IMR-90 (cell line): ENCODE measurements at regions not wholly inside any gene's neighbourhood (a gene's known extent, or its start where the extent isn't known, plus 50 kb on each side); places are given as distances from the start of the nearest gene placed in this dataset.

Experiments
- ATAC-seq: fragments of 200-7000 bp; cut with Tn5 transposase; 2 replicates; pipeline ENCODE4 v1.9.1; 2020; ENCODE audit warnings: low read depth, mild to moderate bottlenecking, moderate library complexity
- BruUV-seq: library from RNA; stranded (reverse); fragments of 400-500 nt; replicated peaks from 2 replicates; lab custom pipeline; 2021; lab: Mats Ljungman, UMichigan
- CTCF ChIA-PET: fragments of 300-600 bp; formaldehyde crosslinking; extraction: SDS; loops from one replicate; lab custom pipeline; 2021; ENCODE audit warnings: antibody characterized with exemption; lab: Yijun Ruan, JAX
- POLR2A ChIA-PET: fragments of 300-600 bp; sonication (Branson Sonifier 250); formaldehyde crosslinking; loops from one replicate; lab custom pipeline; 2022; ENCODE audit warnings: antibody characterized with exemption; ENCODE audit not compliant: unreplicated experiment; lab: Charles Lee
- DNase-seq: peaks from one replicate; pipeline ENCODE4 v3.0.0; 2013
- H2AFZ ChIP-seq: replicated peaks from 2 replicates; pipeline ENCODE3; 2013; ENCODE audit warnings: low read length, mild to moderate bottlenecking; ENCODE audit not compliant: poor library complexity
- H2AK5ac ChIP-seq: 2 replicates; pipeline ENCODE4 v1.6.1; 2013; ENCODE audit warnings: low read depth, low read length, inconsistent platforms
- H2AK9ac ChIP-seq: replicated peaks from 2 replicates; pipeline ENCODE3; 2013; ENCODE audit warnings: mild to moderate bottlenecking, low read depth, low read length, moderate library complexity; ENCODE audit not compliant: poor library complexity
- H2BK120ac ChIP-seq: 2 replicates; pipeline ENCODE4 v1.6.1; 2013; ENCODE audit warnings: low read depth, low read length, inconsistent platforms
- H2BK15ac ChIP-seq: 3 replicates; pipeline ENCODE4 v1.6.1; 2013; ENCODE audit warnings: low read depth, low read length, inconsistent platforms
- H2BK20ac ChIP-seq: 2 replicates; pipeline ENCODE4 v1.6.1; 2013; ENCODE audit warnings: low read depth, mild to moderate bottlenecking, inconsistent platforms, low read length, moderate library complexity
- H2BK5ac ChIP-seq: 2 replicates; pipeline ENCODE4 v1.6.1; 2013; ENCODE audit warnings: mild to moderate bottlenecking, low read depth, low read length, inconsistent platforms; ENCODE audit not compliant: poor library complexity, severe bottlenecking
- H3K14ac ChIP-seq: replicated peaks from 2 replicates; pipeline ENCODE4 v1.6.1; 2013; ENCODE audit warnings: low read depth, low read length, inconsistent platforms
- H3K18ac ChIP-seq: 2 replicates; pipeline ENCODE4 v1.6.1; 2013; ENCODE audit warnings: low read depth, low read length, control low read depth
- H3K23ac ChIP-seq: 2 replicates; pipeline ENCODE4 v1.6.1; 2013; ENCODE audit warnings: low read depth, low read length, inconsistent platforms
- H3K27ac ChIP-seq: 2 replicates; pipeline ENCODE4 v1.5.1; 2013; ENCODE audit warnings: mild to moderate bottlenecking, control low read depth, low read length; ENCODE audit not compliant: insufficient read depth
- H3K27me3 ChIP-seq: 2 replicates; pipeline ENCODE4 v1.6.1; 2013; ENCODE audit warnings: low read length; ENCODE audit not compliant: control insufficient read depth, insufficient read depth
- H3K36me3 ChIP-seq: 2 replicates; pipeline ENCODE4 v1.6.1; 2013; ENCODE audit warnings: low read length, mixed read lengths; ENCODE audit not compliant: control insufficient read depth, insufficient read depth
- H3K4ac ChIP-seq: 2 replicates; pipeline ENCODE4 v1.6.1; 2013; ENCODE audit warnings: low read depth, low read length, inconsistent platforms
- H3K4me1 ChIP-seq: 2 replicates; pipeline ENCODE4 v1.6.1; 2013; ENCODE audit warnings: low read length, mixed read lengths; ENCODE audit not compliant: control insufficient read depth, insufficient read depth
- H3K4me2 ChIP-seq: 2 replicates; pipeline ENCODE4 v1.6.1; 2013; ENCODE audit warnings: low read depth, mild to moderate bottlenecking, control low read depth, low read length, moderate library complexity
- H3K4me3 ChIP-seq: 2 replicates; pipeline ENCODE4 v1.5.1; 2013; ENCODE audit warnings: low read depth, mild to moderate bottlenecking, control low read depth, low read length, moderate library complexity; ENCODE audit not compliant: insufficient read depth
- H3K56ac ChIP-seq: 2 replicates; pipeline ENCODE4 v1.6.1; 2013; ENCODE audit warnings: low read length, inconsistent platforms; ENCODE audit not compliant: insufficient read depth; ENCODE audit errors: extremely low read depth
- H3K79me1 ChIP-seq, 2 experiments: 2 replicates each; pipeline ENCODE4 v1.6.1; 2013; ENCODE audit warnings: low read length in 2 of 2, inconsistent platforms in 1 of 2, low read depth in 1 of 2
- H3K9ac ChIP-seq: 2 replicates; pipeline ENCODE4 v1.6.1; 2013; ENCODE audit warnings: low read depth, low read length, control low read depth
- H3K9me1 ChIP-seq: 2 replicates; pipeline ENCODE4 v1.6.1; 2013; ENCODE audit warnings: low read length, inconsistent platforms; ENCODE audit not compliant: insufficient read depth
- H3K9me3 ChIP-seq: 2 replicates; pipeline ENCODE4 v1.6.1; 2013; ENCODE audit warnings: low read length; ENCODE audit not compliant: control insufficient read depth, insufficient read depth
- H4K20me1 ChIP-seq: 2 replicates; pipeline ENCODE4 v1.6.1; 2013; ENCODE audit warnings: low read length, inconsistent platforms; ENCODE audit not compliant: insufficient read depth
- H4K5ac ChIP-seq: 2 replicates; pipeline ENCODE4 v1.6.1; 2013; ENCODE audit warnings: mild to moderate bottlenecking, low read depth, low read length, control low read depth
- H4K8ac ChIP-seq, 2 experiments: 2 replicates each; pipeline ENCODE4 v1.6.1; 2013; ENCODE audit warnings: low read depth in 2 of 2, low read length in 2 of 2, control low read depth in 1 of 2, inconsistent platforms in 1 of 2
- H4K91ac ChIP-seq: 2 replicates; pipeline ENCODE4 v1.6.1; 2013; ENCODE audit warnings: low read depth, low read length, inconsistent platforms; ENCODE audit not compliant: insufficient read depth
- CHD1 ChIP-seq: IDR thresholded peaks from 2 replicates; pipeline ENCODE4 v1.6.1; 2012; ENCODE audit warnings: low read depth, low read length, improper control_type of control experiment
- MXI1 ChIP-seq: IDR thresholded peaks from 2 replicates; pipeline ENCODE4 v1.6.1; 2012; ENCODE audit warnings: low read depth, mild to moderate bottlenecking, low read length, moderate library complexity, borderline replicate concordance
- POLR2A ChIP-seq: IDR thresholded peaks from 2 replicates; pipeline ENCODE4 v1.6.1; 2012; ENCODE audit warnings: mild to moderate bottlenecking, low read depth, low read length
- RAD21 ChIP-seq: IDR thresholded peaks from 2 replicates; pipeline ENCODE4 v1.6.1; 2012; ENCODE audit warnings: low read length, improper control_type of control experiment
- SMC3 ChIP-seq: fragments of 150-350 bp; IDR thresholded peaks from 2 replicates; pipeline ENCODE4 v1.6.1; 2016; ENCODE audit warnings: low read depth, mild to moderate bottlenecking, antibody characterized with exemption, low read length, moderate library complexity
- WGBS, 2 experiments: methylation state at CpG; one replicate each; pipeline versions ENCODE4 v1.1.5 to v1.1.7; 2013; ENCODE audit warnings: missing lambda C conversion rate in 2 of 2; ENCODE audit not compliant: insufficient read length in 1 of 2; ENCODE audit errors: extremely low coverage in 2 of 2; 5-methylcytosine and 5-hydroxymethylcytosine counted together
- dilution Hi-C: fragments of 300-500 bp; cut with HindIII; formaldehyde crosslinking; loops from one replicate; pipeline ENCODE4 v1.14.3; 2018; ENCODE audit warnings: low sequenced_read_pairs; ENCODE audit not compliant: unreplicated experiment
- in situ Hi-C: fragments of 300-500 bp; cut with MboI; formaldehyde crosslinking; loops from 3 replicates; pipeline ENCODE4 v1.14.3; 2019; ENCODE audit warnings: low sequenced_read_pairs, inconsistent platforms, mixed read lengths
- intact Hi-C: fragments of 100-400 bp; cut with micrococcal nuclease; formaldehyde crosslinking; loops from 2 replicates; pipeline ENCODE4 v1.10.0; 2022
- TF ChIP-seq, protein P1 (sequence below): fragments of 150-350 bp; IDR thresholded peaks from 2 replicates; pipeline ENCODE4 v1.6.1; 2017; ENCODE audit warnings: mild to moderate bottlenecking, antibody characterized with exemption, low read length, low read depth

DNA sequence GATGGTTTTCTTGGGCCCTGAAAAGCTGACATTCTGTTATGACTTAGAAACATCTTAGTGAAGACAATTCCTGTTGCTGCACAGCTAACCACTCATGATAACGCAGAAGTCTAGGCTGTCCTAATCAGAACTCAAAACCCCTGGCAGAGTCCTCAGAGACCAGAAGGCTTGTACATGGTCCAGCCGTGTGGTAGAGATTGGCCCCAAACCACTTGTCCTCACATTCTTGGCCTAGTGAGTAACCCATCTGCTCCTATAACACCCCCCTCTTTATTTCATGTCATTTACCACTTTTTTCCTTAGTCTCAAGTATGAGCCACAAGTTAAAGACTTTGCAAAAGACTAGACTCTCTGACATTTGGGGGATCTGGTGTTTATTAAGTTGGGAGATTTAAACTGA lies 116.5 kb upstream of the ADAMTS18 start:
- Histone ChIP-seq H3K4me2 (no peak overlapping the region), H2AK5ac (no peak overlapping the region), H2BK5ac (no peak overlapping the region), H3K9me1 (no peaks in the 10 kb centered on the region), H3K27me3 (no peaks in the 10 kb centered on the region), H3K4me3 (no peak overlapping the region), H4K91ac (no peak overlapping the region), H3K23ac (no peak overlapping the region), H3K14ac (no peak overlapping the region), H4K20me1 (no peaks in the 10 kb centered on the region), H4K8ac (no peak overlapping the region), H2BK15ac (no peak overlapping the region), H2AFZ (no peak overlapping the region), H2AK9ac (no peak overlapping the region), H3K9me3 (no peaks in the 10 kb centered on the region), H3K27ac (no peak overlapping the region), H3K4me1 (no peaks in the 10 kb centered on the region), H4K5ac (no peak overlapping the region), H2BK120ac (no peak overlapping the region), H2BK20ac (no peak overlapping the region), H3K36me3 (no peaks in the 10 kb centered on the region), H3K18ac (no peak overlapping the region), H3K9ac (no peak overlapping the region), H3K79me1 (no peaks in the 10 kb centered on the region), H3K56ac (no peak overlapping the region), H3K4ac (no peak overlapping the region)
- ATAC-seq (no peak), DNase-seq (no peak)
- intact Hi-C loops: no loop called here
- dilution Hi-C loops: no loop called here
- in situ Hi-C loops: no loop called here
- no TSS peak for BruUV-seq
- WGBS, 2 experiments: 60% methylated on average over 1 of the region's 2 CpGs; no CpG with 5 or more reads in 1 of the 2 experiments
- ChIA-PET POLR2A (no interaction called here), CTCF (interaction anchor here (0.6 kb wide), 1 partner anchor 505 kb away, joined by 3 read pairs; no protein-coding TSS in a partner anchor)
- TF ChIP-seq, protein P1, sequence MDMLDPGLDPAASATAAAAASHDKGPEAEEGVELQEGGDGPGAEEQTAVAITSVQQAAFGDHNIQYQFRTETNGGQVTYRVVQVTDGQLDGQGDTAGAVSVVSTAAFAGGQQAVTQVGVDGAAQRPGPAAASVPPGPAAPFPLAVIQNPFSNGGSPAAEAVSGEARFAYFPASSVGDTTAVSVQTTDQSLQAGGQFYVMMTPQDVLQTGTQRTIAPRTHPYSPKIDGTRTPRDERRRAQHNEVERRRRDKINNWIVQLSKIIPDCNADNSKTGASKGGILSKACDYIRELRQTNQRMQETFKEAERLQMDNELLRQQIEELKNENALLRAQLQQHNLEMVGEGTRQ: no peak
- TF ChIP-seq RAD21 (no peak), MXI1 (no peak), POLR2A (no peak), CHD1 (no peak), SMC3 (no peak)
